ENCODE measurements at regions not wholly inside any gene's neighbourhood (a gene's known extent, or its start where the extent isn't known, plus 50 kb on each side); places are given as distances from the start of the nearest gene placed in this dataset.
"Not testable (repeated sequence)": the region's sequence is repeated elsewhere in the genome, so short reads cannot be mapped to it uniquely, and the experiment has no call there.

DNA sequence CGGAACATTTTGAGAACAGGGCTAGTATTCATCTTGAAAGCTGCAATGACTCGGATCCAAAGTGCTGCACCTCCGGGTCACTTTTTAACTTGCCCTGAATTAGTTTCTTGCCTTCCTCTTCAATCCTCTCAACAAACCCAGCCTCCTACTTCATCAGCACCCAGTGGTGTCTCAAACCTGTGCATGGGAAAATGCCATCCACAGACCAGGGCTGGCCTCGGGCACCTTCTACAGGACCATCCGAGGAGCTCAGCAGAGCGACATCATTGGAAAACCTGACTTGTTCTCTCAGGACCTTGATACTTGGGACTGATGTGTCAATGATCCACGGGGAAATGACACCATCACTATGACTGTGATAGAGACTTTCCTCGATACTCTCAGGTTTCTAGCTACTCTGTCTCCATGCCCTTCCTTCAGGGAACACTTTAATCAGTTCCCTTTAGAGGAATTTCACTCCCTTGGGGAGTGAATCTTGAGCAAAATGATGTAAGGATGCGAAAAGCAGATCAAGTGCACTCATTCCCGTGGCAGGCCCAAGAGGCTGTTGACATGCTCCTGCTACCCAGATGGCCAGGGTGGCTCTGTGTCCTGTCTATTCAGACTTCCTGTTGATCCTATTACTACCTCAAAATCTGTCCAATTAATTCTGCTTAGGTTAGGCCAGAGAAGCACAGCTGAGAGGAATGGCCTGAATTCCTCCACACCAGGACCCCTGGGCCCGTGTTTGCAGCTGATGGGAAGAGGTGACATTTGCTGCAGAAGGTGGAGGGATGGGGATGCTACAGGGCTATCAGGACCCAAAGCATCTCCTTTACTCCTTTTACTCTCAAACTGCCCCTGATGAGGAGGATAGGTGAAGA lies 96.5 kb upstream of the SLC25A48 start:
- H3K27ac ChIP-seq, result no peak overlapping the region
- TF ChIP-seq, protein P1, sequence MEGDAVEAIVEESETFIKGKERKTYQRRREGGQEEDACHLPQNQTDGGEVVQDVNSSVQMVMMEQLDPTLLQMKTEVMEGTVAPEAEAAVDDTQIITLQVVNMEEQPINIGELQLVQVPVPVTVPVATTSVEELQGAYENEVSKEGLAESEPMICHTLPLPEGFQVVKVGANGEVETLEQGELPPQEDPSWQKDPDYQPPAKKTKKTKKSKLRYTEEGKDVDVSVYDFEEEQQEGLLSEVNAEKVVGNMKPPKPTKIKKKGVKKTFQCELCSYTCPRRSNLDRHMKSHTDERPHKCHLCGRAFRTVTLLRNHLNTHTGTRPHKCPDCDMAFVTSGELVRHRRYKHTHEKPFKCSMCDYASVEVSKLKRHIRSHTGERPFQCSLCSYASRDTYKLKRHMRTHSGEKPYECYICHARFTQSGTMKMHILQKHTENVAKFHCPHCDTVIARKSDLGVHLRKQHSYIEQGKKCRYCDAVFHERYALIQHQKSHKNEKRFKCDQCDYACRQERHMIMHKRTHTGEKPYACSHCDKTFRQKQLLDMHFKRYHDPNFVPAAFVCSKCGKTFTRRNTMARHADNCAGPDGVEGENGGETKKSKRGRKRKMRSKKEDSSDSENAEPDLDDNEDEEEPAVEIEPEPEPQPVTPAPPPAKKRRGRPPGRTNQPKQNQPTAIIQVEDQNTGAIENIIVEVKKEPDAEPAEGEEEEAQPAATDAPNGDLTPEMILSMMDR (conservative IDR thresholded peaks at IDR 0.05), result no peak
- no peak for TF ChIP-seq ZFX (IDR thresholded peaks at IDR 0.05)

DNA sequence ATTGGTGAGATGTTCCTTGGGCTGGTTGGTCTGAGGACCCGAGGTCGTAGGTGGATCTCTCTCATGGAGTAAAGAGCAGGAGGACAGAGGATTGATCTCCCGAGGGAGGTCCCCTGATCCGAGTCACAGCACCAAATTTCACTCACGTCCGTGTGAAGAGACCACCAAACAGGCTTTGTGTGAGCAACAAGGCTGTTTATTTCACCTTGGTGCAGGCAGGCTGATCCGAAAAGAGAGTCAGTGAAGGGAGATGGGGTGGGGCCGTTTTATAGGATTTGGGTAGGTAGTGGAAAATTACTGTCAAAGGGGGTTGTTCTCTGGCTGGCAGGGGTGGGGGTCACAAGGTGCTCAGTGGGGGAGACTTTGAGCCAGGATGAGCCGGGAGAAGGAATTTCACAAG lies 97.5 kb upstream of the SLC25A48 start:
- H3K27ac ChIP-seq, result not testable (repeated sequence)

DNA sequence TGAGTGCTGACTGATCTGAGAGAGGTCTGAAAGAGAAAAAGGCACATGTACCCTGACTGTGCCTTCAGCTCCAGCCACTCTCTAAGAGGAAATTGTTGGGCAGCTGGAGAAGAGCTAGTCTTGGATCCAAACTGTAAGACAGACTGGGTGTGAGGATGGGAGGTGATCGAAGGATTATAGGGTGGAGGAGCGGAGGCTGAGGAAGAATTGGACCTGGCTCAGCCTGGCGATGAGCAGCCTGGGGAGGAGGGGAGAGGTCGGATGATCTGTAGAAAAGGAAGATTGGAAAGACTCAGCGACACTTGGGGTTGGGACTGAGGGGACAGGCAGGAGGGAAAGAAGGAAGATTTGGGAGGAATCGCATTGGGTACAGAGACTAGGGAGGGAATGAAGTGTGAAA lies 98.6 kb upstream of the SLC25A48 start:
- H3K27ac ChIP-seq, result no peak overlapping the region

DNA sequence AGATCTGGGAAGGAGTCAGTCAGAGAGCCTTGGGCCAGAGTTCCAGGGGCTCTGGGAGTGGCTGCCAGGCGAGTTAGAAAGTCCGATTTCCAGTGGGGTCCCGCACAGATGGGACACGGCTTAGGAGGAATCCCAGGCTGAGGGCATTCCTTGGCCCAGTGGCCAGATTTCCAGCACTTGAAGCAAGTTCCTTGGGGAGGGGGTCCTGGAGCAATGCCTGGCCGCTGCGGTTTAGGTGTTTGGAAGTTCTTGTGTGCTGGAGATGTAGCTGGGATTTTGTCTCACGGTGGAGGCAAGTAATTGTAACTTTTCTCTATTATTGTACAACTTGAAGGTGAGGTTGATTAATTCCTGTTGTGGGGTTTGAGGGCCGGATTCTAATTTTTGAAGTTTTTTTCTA lies 99.5 kb upstream of the SLC25A48 start:
- not testable (repeated sequence) for H3K27ac ChIP-seq

More for the DNA sequence above, 98.6 kb upstream of the SLC25A48 start:
- TF ChIP-seq, protein P1 (conservative IDR thresholded peaks at IDR 0.05), result no peak
- no peak for TF ChIP-seq ZFX (IDR thresholded peaks at IDR 0.05)

DNA sequence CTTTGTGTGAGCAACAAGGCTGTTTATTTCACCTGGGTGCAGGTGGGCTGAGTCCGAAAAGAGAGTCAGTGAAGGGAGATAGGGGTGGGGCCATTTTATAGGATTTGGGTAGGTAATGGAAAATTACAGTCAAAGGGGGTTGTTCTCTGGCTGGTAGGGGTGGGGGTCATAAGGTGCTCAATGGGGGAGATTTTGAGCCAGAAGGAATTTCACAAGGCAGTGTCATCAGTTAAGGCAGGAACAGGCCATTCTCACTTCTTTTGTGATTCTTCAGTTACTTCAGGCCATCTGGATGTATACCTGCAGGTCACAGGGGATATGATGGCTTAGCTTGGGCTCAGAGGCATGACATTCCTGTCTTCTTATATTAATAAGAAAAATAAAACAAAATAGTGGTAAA lies 103.4 kb upstream of the SLC25A48 start:
- H3K27ac ChIP-seq, result not testable (repeated sequence)

DNA sequence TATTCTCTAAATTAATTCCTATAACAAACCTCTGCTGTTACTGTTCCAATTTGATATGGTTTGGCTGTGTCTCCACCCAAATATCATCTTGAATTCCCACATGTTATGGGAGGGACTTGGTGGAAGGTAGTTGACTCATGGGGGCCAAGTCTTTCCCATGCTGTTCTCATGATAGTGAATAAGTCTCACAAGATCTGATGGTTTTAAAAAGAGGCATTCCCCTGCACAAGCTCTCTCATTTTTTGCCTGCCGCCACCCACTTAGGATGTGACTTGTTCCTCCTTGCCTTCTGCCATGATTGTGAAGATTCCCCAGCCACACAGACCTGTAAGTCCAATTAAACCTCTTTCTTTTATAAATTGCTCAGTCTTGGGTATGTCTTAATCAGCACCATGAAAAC lies 104.3 kb upstream of the SLC25A48 start:
- not testable (repeated sequence) for H3K27ac ChIP-seq

DNA sequence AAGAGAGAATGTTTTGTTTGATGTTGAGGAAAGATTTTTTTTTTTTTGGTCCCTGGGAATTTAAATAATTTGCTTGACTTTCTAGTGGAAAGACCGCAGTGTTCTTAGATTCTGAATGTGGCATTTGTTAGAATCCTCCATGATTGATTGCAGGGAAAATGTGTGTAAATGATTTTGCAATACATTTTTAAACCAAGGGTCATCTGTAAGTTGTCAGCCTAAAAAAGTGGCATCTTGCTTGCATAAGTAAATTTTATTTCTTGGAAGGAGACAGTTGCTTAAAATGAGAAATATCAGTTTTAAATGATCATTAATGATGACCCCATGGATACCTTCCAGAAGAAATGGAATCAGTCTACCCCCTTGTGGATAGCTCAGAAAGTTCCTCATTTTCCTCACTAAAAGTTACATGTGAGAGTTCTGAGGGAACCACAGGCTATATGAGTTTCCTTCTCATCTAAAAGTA lies 105.1 kb upstream of the SLC25A48 start:
- TF ChIP-seq, protein P1 (conservative IDR thresholded peaks at IDR 0.05), result peak; percentile 48
- TF ChIP-seq ZFX (IDR thresholded peaks at IDR 0.05), result no peak
- no peak overlapping the region for H3K27ac ChIP-seq

DNA sequence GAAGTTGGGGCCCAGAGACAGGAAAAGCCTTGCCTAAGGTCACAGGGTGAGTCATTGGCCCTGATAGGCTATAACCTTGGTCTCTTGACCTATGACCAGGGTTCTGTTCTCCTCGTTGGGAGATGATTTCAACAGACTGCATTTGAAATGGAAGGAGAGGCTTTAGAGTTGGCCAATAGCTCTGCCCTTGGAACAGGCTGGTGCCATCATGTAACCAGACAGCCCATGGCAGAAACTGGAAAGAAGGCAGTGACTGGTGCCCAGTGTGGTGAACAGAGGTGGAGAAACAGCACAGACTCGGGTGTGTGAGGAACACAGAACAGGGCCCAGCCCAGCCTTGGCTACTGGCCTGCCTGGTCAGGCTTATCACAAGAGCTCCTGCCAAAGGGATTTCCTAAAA lies 109.8 kb upstream of the SLC25A48 start:
- TF ChIP-seq ZFX (IDR thresholded peaks at IDR 0.05), result no peak
- TF ChIP-seq, protein P1 (conservative IDR thresholded peaks at IDR 0.05), result no peak
- no peak overlapping the region for H3K27ac ChIP-seq

DNA sequence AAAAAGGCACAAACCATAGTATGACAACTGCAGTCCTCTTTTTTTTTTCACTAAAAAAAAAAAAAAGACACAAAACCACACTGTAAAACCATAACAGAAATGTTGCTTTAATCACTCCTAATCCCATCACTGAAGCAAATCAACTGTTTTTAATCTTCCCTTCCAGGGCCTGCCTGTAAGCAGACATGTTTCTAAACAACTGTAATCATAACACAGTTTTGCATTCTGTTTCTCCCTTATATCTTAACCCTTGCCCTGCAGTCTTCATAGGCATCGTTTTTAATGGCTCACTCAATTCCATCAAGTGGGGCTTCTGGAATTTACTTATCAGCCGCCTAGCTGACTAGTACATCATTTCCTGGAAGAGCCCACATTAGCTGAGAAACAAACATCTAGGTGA lies 111.0 kb upstream of the SLC25A48 start:
- TF ChIP-seq, protein P1 (conservative IDR thresholded peaks at IDR 0.05), result no peak
- no peak for TF ChIP-seq ZFX (IDR thresholded peaks at IDR 0.05)

More for the DNA sequence above, 111.0 kb upstream of the SLC25A48 start:
- no peak overlapping the region for H3K27ac ChIP-seq
